GM12874 (cell line): ENCODE measurements at regions not wholly inside any gene's neighbourhood (a gene's known extent, or its start where the extent isn't known, plus 50 kb on each side); places are given as distances from the start of the nearest gene placed in this dataset.

ENCODE experiments used
- CTCF ChIP-seq: IDR thresholded peaks from 2 replicates; pipeline ENCODE4 v1.5.1; 2011; ENCODE audit warnings: low read depth, mild to moderate bottlenecking, control low read depth, low read length, moderate library complexity; ENCODE audit not compliant: insufficient read depth

GRCh38 chr20:4606051-4606450, 80.2 kb upstream of the PRNP start:
- no peak for TF ChIP-seq CTCF

DNA sequence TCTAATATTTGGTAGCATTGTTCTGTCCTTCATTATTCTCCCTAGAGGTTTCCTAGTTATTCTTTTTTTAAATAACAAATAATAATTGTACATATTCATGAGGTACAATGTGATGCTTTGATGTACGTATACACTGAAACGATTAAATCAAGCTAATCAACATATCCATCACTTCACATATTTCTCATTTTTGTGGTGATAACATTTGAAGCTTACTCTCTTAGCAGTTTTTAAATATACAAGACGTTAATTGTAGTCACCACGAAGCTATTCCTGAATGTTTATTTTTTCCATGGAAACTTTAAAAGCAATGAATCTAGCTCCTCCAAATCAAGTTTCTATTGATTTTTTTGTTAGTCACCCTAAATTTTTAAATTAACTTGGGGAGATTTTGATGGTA, 81.1 kb upstream of the PRNP start:
- no peak for TF ChIP-seq CTCF

GRCh38 chr20:4604580-4604979, 81.7 kb upstream of the PRNP start:
- no peak for TF ChIP-seq CTCF

- no peak for TF ChIP-seq CTCF
Measured at GRCh38 chr20:4603724-4604123, 82.5 kb upstream of the PRNP start.

GRCh38 chr20:4602297-4602631, 84.0 kb upstream of the PRNP start:
- no peak for TF ChIP-seq CTCF

DNA sequence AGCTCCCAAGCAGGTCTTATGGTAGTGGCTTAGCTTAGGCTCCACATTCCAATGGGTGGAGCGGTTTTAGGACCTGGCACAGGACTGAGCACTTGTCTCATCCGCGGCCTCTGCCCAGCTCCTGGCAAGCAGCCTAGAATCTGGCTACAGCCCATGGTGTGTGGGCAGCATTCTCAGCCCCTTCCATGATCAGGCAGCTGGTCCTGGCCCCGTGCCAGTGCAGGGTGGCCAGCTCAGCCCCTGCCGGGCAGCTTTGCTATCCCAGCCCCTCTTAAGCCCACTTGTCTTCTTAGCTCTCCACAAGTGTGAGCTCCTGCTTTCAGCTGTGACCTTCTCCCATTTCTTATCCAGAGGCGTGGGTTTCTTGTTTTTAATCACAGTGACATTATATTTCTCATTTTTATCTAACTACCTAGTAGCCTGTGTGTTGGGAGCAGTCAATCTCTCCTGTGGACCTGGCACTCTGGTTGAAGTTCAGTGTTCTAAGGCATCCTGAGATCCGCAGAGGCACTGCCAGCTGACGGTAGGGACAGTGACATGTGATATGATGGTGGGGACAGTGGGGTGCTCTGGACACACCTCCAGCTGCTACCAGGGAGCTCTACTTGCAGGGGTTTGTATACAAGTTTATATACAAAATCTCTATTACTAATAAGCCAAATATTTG, 84.5 kb upstream of the PRNP start:
- no peak for TF ChIP-seq CTCF

DNA sequence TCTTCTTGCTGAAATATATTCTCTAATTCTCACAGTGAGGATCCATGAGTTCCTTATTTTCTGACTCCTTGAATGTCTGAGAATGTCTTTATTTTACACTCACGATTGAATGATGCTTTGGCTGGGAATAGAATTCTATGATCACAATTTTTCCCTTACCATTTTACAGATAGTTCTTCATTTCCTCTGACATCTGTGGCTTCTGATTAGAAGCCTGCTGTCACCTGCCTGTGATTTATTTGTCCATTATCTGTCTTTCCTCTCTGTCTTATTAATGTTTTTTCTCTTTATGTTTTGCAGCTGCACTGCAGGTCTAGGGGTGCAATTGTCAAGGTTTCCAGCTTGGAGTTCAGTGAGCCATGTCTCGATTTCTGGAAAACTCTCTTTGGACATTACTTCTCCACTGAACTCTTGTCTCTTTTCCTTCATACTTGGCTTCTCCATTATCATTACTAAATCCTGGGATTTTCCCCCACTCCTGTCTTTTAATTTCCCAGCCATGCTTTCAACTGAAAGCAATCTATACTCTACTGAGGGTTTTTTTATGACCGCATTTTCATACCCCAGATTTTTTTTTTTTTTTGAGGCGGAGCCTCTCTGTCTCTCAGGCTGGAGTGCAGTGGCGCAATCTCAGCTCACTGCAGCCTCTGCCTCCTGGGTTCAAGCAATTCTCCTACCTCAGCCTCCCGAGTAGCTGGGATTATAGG, 85.8 kb upstream of the PRNP start:
- no peak for TF ChIP-seq CTCF
